AG09319 (cell line): ENCODE measurements at regions not wholly inside any gene's neighbourhood (a gene's known extent, or its start where the extent isn't known, plus 50 kb on each side); places are given as distances from the start of the nearest gene placed in this dataset.

Experiments used
- DNase-seq: peaks from one replicate; pipeline ENCODE4 v3.0.0-alpha.2; 2010; ENCODE audit warnings: low read depth; ENCODE audit errors: extremely low read depth
- CTCF ChIP-seq: IDR thresholded peaks from 2 replicates; pipeline ENCODE4 v1.5.1; 2011; ENCODE audit warnings: low read depth, mild to moderate bottlenecking, inconsistent platforms, low read length, moderate library complexity

GRCh38 chr15:88403351-88403791, 63.8 kb downstream of the MRPL46 start:
- no peak for TF ChIP-seq CTCF
- no peak for DNase-seq

- DNase-seq: no peak
- no peak for TF ChIP-seq CTCF
Measured at GRCh38 chr15:88401996-88402656, 65.1 kb downstream of the MRPL46 start.

GRCh38 chr15:88401251-88401995, 65.8 kb downstream of the MRPL46 start:
- TF ChIP-seq CTCF: no peak
- no peak for DNase-seq

GRCh38 chr15:88400591-88401250, 66.5 kb downstream of the MRPL46 start:
- no peak for DNase-seq
- TF ChIP-seq CTCF: no peak

GRCh38 chr15:88400084-88400483, 67.1 kb downstream of the MRPL46 start:
- no peak for DNase-seq
- no peak for TF ChIP-seq CTCF

- TF ChIP-seq CTCF: no peak
- no peak for DNase-seq
Measured at GRCh38 chr15:88399021-88399685, 68.0 kb downstream of the MRPL46 start.
